PFSK-1 (cell line): ENCODE measurements at regions not wholly inside any gene's neighbourhood (a gene's known extent, or its start where the extent isn't known, plus 50 kb on each side); places are given as distances from the start of the nearest gene placed in this dataset.

ENCODE experiments used
- POLR2AphosphoS5 ChIP-seq: IDR thresholded peaks from 2 replicates; pipeline ENCODE4 v1.6.1; 2012; ENCODE audit warnings: low read depth, mild to moderate bottlenecking, control low read depth, low read length, moderate library complexity
- SIN3A ChIP-seq: IDR thresholded peaks from 2 replicates; pipeline ENCODE4 v1.6.1; 2012; ENCODE audit warnings: mild to moderate bottlenecking, low read length, moderate library complexity, borderline replicate concordance; ENCODE audit not compliant: insufficient read depth
- TAF1 ChIP-seq: IDR thresholded peaks from 2 replicates; pipeline ENCODE4 v1.6.1; 2012; ENCODE audit warnings: low read length, control low read depth, borderline replicate concordance; ENCODE audit not compliant: insufficient read depth
- TF ChIP-seq, protein P1 (sequence below), 2 experiments: IDR thresholded peaks; 2 replicates each; pipeline versions ENCODE4 v1.6.1 to v1.8.0; 2011 to 2012; ENCODE audit warnings: low read depth in 2 of 2, low read length in 2 of 2, control low read depth in 1 of 2, inconsistent platforms in 1 of 2, mild to moderate bottlenecking in 1 of 2, moderate library complexity in 1 of 2; ENCODE audit not compliant: insufficient read depth in 1 of 2

DNA sequence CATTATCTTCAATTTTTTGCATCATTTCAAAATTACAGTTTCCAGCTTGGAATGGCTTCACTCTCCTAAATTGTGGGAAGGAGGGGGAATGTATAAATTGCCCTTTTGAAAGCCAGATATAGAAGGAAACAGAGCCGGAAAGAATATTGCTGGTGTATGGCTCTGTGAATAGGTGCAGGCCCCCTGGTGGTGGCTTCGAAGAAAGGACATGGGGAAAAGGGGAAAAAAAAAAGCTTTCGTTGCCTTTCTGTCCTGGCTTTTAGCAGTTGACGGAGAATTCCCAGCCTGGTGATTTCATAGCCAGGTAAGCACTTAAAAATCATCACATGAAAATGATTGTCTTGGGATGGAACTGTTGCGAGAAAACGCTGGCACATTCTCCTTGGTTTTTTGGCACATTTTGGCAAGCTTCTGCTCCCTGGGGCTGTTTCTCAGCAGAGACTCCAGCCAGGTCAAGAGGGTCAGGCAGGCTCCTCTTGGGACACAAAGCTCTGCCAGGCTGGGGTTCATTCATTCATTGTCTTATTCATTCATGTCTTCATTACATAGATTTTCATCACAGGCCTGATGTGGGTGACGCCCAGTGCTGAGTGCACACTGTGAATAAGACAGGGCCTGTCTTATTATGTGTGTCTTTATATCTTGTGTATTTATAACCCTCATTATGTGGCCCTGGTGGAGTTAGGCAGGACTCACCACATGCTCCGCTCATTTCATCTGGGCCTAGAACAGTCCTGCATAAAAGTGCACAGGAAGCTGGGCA, 300.0 kb upstream of the TPM1 start:
- TF ChIP-seq SIN3A (peak; percentile 47; the same call in 1 of the 2 replicates), TAF1 (peak; percentile 33; the same call in 1 of the 2 replicates), POLR2AphosphoS5 (0 out of 2 replicates have a peak, but pooled peaks have one; percentile 11)
- TF ChIP-seq, protein P1, sequence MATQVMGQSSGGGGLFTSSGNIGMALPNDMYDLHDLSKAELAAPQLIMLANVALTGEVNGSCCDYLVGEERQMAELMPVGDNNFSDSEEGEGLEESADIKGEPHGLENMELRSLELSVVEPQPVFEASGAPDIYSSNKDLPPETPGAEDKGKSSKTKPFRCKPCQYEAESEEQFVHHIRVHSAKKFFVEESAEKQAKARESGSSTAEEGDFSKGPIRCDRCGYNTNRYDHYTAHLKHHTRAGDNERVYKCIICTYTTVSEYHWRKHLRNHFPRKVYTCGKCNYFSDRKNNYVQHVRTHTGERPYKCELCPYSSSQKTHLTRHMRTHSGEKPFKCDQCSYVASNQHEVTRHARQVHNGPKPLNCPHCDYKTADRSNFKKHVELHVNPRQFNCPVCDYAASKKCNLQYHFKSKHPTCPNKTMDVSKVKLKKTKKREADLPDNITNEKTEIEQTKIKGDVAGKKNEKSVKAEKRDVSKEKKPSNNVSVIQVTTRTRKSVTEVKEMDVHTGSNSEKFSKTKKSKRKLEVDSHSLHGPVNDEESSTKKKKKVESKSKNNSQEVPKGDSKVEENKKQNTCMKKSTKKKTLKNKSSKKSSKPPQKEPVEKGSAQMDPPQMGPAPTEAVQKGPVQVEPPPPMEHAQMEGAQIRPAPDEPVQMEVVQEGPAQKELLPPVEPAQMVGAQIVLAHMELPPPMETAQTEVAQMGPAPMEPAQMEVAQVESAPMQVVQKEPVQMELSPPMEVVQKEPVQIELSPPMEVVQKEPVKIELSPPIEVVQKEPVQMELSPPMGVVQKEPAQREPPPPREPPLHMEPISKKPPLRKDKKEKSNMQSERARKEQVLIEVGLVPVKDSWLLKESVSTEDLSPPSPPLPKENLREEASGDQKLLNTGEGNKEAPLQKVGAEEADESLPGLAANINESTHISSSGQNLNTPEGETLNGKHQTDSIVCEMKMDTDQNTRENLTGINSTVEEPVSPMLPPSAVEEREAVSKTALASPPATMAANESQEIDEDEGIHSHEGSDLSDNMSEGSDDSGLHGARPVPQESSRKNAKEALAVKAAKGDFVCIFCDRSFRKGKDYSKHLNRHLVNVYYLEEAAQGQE (IDR thresholded peaks at IDR 0.05; ENCODE audit: insufficient read depth in 1 of 2, low read depth in 2 of 2, low read length in 2 of 2), result no peak
